C4-2B (cell line): ENCODE measurements at regions not wholly inside any gene's neighbourhood (a gene's known extent, or its start where the extent isn't known, plus 50 kb on each side); places are given as distances from the start of the nearest gene placed in this dataset.
A peak's percentile ranks its signal among the peaks of the same experiment; 100 is the strongest.
"Not testable (repeated sequence)": the region's sequence is repeated elsewhere in the genome, so short reads cannot be mapped to it uniquely, and the experiment has no call there.

ENCODE experiments used
- ZFX ChIP-seq: fragments of 450-650 bp; IDR thresholded peaks from 2 replicates; pipeline ENCODE4 v1.6.1; 2017
- TF ChIP-seq, protein P1 (sequence below): fragments of 450-650 bp; conservative IDR thresholded peaks from 2 replicates; pipeline ENCODE4 v1.5.1; 2017; ENCODE audit warnings: mild to moderate bottlenecking

- TF ChIP-seq, protein P1, sequence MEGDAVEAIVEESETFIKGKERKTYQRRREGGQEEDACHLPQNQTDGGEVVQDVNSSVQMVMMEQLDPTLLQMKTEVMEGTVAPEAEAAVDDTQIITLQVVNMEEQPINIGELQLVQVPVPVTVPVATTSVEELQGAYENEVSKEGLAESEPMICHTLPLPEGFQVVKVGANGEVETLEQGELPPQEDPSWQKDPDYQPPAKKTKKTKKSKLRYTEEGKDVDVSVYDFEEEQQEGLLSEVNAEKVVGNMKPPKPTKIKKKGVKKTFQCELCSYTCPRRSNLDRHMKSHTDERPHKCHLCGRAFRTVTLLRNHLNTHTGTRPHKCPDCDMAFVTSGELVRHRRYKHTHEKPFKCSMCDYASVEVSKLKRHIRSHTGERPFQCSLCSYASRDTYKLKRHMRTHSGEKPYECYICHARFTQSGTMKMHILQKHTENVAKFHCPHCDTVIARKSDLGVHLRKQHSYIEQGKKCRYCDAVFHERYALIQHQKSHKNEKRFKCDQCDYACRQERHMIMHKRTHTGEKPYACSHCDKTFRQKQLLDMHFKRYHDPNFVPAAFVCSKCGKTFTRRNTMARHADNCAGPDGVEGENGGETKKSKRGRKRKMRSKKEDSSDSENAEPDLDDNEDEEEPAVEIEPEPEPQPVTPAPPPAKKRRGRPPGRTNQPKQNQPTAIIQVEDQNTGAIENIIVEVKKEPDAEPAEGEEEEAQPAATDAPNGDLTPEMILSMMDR, result peak; percentile 31
- TF ChIP-seq ZFX, result not testable (repeated sequence)
Observed at GRCh38 chr2:89112434-89112833, 421.0 kb downstream of the RPIA start.
